Fibroblast of lung (primary cell): ENCODE measurements at regions not wholly inside any gene's neighbourhood (a gene's known extent, or its start where the extent isn't known, plus 50 kb on each side); places are given as distances from the start of the nearest gene placed in this dataset.

ENCODE experiments used
- DNase-seq, 2 donors: peaks; one replicate each; pipeline versions ENCODE4 v3.0.0 to v3.0.0-alpha.2; 2010; ENCODE audit warnings: low read depth in 2 of 2
- H2AFZ ChIP-seq: 2 replicates; pipeline ENCODE4 v1.5.1; 2012; ENCODE audit warnings: low read length, control low read depth, inconsistent platforms
- H3K27ac ChIP-seq: 2 replicates; pipeline ENCODE4 v1.5.1; 2011; ENCODE audit warnings: low read length, control low read depth; ENCODE audit not compliant: insufficient read depth
- H3K27me3 ChIP-seq: 2 replicates; pipeline ENCODE4 v1.5.1; 2011; ENCODE audit warnings: mild to moderate bottlenecking, low read length; ENCODE audit not compliant: control insufficient read depth, insufficient read depth
- H3K36me3 ChIP-seq: 2 replicates; pipeline ENCODE4 v1.5.1; 2011; ENCODE audit warnings: low read length; ENCODE audit not compliant: control insufficient read depth, insufficient read depth
- H3K4me1 ChIP-seq: 2 replicates; pipeline ENCODE4 v1.5.1; 2011; ENCODE audit warnings: low read length; ENCODE audit not compliant: control insufficient read depth, insufficient read depth; ENCODE audit errors: extremely low read depth
- H3K4me2 ChIP-seq: 2 replicates; pipeline ENCODE4 v1.5.1; 2011; ENCODE audit warnings: low read length, control low read depth; ENCODE audit not compliant: insufficient read depth; ENCODE audit errors: extremely low read depth
- H3K4me3 ChIP-seq, 4 experiments: fragments of 200-600 bp in 1 of 4; sonication (generic) in 1 of 4; replicated peaks in 1 of 4; 2 replicates each; pipeline ENCODE4 v1.5.1; 2011 to 2016; ENCODE audit warnings: low read length in 4 of 4, low read depth in 3 of 4, mild to moderate bottlenecking in 3 of 4, control low read depth in 2 of 4, inconsistent platforms in 1 of 4, mixed read lengths in 1 of 4; ENCODE audit not compliant: insufficient read depth in 1 of 4; ENCODE audit errors: control extremely low read depth in 1 of 4
- H3K79me2 ChIP-seq: 2 replicates; pipeline ENCODE4 v1.5.1; 2012; ENCODE audit warnings: mild to moderate bottlenecking, low read length, inconsistent platforms; ENCODE audit not compliant: control insufficient read depth, insufficient read depth
- H3K9ac ChIP-seq: 2 replicates; pipeline ENCODE4 v1.5.1; 2011; ENCODE audit warnings: mild to moderate bottlenecking, low read length, control low read depth; ENCODE audit not compliant: insufficient read depth
- H3K9me3 ChIP-seq: 2 replicates; pipeline ENCODE4 v1.5.1; 2012; ENCODE audit warnings: low read depth, low read length; ENCODE audit not compliant: control insufficient read depth, insufficient read depth
- H4K20me1 ChIP-seq: 2 replicates; pipeline ENCODE4 v1.5.1; 2011; ENCODE audit warnings: low read length; ENCODE audit not compliant: control insufficient read depth, insufficient read depth; ENCODE audit errors: extremely low read depth
- CTCF ChIP-seq, 2 donors: IDR thresholded peaks in 1 of 2; conservative IDR thresholded peaks in 1 of 2; 1 replicate in 1 of 2; 2 replicates in 1 of 2; pipeline ENCODE4 v1.5.1; 2011 to 2012; ENCODE audit warnings: low read length in 2 of 2, control low read depth in 1 of 2, inconsistent platforms in 1 of 2, low read depth in 1 of 2, mild to moderate bottlenecking in 1 of 2
- EZH2 ChIP-seq: IDR thresholded peaks from 2 replicates; pipeline ENCODE4 v1.5.1; 2012; ENCODE audit warnings: low read length, control low read depth, mild to moderate bottlenecking; ENCODE audit errors: missing control alignments

GRCh38 chr10:57506414-57507094 lies 761.1 kb downstream of the IPMK start:
- TF ChIP-seq CTCF (conservative IDR thresholded peaks at IDR 0.05 in 1 of 2, IDR thresholded peaks at IDR 0.05 in 1 of 2; ENCODE audit: low read depth in 1 of 2, low read length in 2 of 2) (no peak), EZH2 (no peak)
- Histone ChIP-seq H3K36me3 (no peaks in the 10 kb centered on the region), H3K79me2 (no peaks in the 10 kb centered on the region), H3K4me3 (no peak overlapping the region), H3K4me1 (no peaks in the 10 kb centered on the region), H3K4me2 (no peak overlapping the region), H2AFZ (no peak overlapping the region), H4K20me1 (no peaks in the 10 kb centered on the region), H3K27ac (no peak overlapping the region), H3K9me3 (no peaks in the 10 kb centered on the region), H3K27me3 (no peaks in the 10 kb centered on the region), H3K9ac (no peak overlapping the region)
- DNase-seq: no peak

GRCh38 chr10:57494486-57494885 lies 773.2 kb downstream of the IPMK start:
- Histone ChIP-seq H2AFZ (no peak overlapping the region), H4K20me1 (no peaks in the 10 kb centered on the region)
- DNase-seq: no peak

GRCh38 chr10:57482259-57482658 lies 785.4 kb downstream of the IPMK start:
- Histone ChIP-seq H3K27ac (no peak overlapping the region), H3K4me3 (no peak overlapping the region)
- TF ChIP-seq CTCF (conservative IDR thresholded peaks at IDR 0.05 in 1 of 2, IDR thresholded peaks at IDR 0.05 in 1 of 2; ENCODE audit: low read depth in 1 of 2, low read length in 2 of 2) (no peak), EZH2 (no peak)

More at GRCh38 chr10:57494486-57494885, 773.2 kb downstream of the IPMK start:
- Histone ChIP-seq H3K36me3 (no peaks in the 10 kb centered on the region), H3K4me2 (no peak overlapping the region), H3K79me2 (no peaks in the 10 kb centered on the region), H3K27ac (no peak overlapping the region), H3K4me3 (no peak overlapping the region), H3K27me3 (no peaks in the 10 kb centered on the region), H3K9ac (no peak overlapping the region), H3K9me3 (no peaks in the 10 kb centered on the region), H3K4me1 (no peaks in the 10 kb centered on the region)
- TF ChIP-seq CTCF (conservative IDR thresholded peaks at IDR 0.05 in 1 of 2, IDR thresholded peaks at IDR 0.05 in 1 of 2; ENCODE audit: low read depth in 1 of 2, low read length in 2 of 2) (no peak), EZH2 (no peak)

More at GRCh38 chr10:57482259-57482658, 785.4 kb downstream of the IPMK start:
- no peaks in the 10 kb centered on the region for H3K27me3 ChIP-seq
- no peaks in the 10 kb centered on the region for H3K79me2 ChIP-seq
- no peaks in the 10 kb centered on the region for H3K9me3 ChIP-seq
- no peak for DNase-seq
- no peak overlapping the region for H2AFZ ChIP-seq
- no peak overlapping the region for H3K9ac ChIP-seq
- H3K4me2 ChIP-seq: no peak overlapping the region
- H3K36me3 ChIP-seq: no peaks in the 10 kb centered on the region
- no peaks in the 10 kb centered on the region for H3K4me1 ChIP-seq
- H4K20me1 ChIP-seq: no peaks in the 10 kb centered on the region
